HG02759 (cell line): ENCODE measurements at regions not wholly inside any gene's neighbourhood (a gene's known extent, or its start where the extent isn't known, plus 50 kb on each side); places are given as distances from the start of the nearest gene placed in this dataset.

Experiments
- ATAC-seq: cut with Tn5 transposase; IDR thresholded peaks from one replicate; pipeline ENCODE4 v1.9.1; 2021; ENCODE audit warnings: mild to moderate bottlenecking, moderate library complexity; ENCODE audit not compliant: unreplicated experiment

DNA sequence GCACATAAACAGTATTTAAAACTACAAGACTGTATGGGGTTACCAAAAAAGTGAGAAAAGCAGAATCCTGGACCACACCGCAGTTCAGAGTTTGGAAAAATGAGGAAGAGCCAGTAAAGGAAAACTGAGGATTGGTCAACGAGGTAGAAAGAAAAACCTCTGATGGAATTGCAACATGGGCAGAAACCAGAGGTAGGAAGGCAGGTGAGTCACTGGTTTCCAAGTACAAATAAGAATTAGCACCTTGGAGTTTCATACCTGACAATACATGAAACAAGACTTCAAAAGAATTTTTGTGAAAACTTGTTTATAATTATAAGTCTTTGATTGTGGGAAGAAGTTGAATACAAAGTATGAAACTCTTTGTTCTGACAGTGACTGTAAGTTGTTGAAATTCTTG is 533.7 kb upstream of the DAB1 start:
- no peak for ATAC-seq

GRCh38 chr1:57951390-57951789 is 527.5 kb upstream of the DAB1 start:
- ATAC-seq = no peak

DNA sequence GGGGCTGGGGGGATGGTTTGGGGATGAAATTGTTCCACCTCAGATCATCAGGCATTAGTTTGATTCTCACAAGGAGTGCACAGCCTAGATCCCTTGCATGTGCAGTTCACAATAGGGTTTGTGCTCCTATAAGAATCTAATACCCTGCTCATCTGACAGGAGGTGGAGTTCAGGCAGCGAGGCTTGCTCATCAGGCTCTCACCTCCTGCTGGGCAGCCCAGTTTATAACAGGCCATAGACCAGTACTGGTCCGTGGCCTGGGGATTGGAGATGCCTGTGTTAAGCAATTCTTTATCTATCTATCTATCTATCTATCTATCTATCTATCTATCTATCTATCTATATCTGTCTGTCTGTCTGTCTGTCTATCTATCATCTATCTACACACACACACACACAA is 525.3 kb upstream of the DAB1 start:
- no peak for ATAC-seq

GRCh38 chr1:57947471-57947870 is 523.6 kb upstream of the DAB1 start:
- ATAC-seq = no peak

GRCh38 chr1:57945045-57945444 is 521.2 kb upstream of the DAB1 start:
- no peak for ATAC-seq

DNA sequence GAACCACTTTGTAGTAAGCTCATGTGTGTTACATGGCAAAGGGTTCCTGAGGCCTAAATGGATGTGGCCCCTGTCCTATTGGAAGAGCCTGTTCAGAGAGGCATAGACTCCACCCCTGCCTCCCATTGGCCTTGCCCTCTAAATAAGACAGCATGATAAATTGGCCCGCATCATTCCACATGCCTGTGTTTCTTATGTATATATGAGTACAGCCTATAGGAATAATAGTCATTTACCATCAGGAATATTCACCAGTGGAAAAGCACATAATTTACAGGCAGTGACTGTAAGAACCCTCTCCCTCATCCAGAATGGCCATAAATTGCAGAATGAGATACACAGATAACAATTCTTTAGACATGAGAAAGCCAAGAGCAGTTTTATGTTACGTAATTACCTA is 519.5 kb upstream of the DAB1 start:
- no peak for ATAC-seq

DNA sequence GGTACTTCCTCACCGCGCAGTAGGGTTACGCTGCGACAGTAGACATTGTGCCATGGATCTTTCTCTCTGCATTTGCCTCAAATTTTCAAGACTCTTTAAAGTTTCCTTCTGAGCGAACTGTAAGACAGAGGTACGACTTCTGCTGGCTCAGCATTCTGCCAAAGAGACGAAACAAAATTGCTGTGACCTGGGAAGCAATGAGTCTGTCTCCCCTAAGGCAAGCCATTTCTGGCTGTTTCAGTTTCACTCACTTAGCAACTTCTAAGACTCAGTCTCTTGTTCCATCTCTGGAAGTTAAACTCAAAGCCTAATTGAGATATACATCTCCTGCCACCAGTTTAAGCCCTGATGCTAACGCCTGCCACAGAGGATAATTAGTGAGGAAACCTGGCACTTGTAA is 510.9 kb upstream of the DAB1 start:
- ATAC-seq = no peak

DNA sequence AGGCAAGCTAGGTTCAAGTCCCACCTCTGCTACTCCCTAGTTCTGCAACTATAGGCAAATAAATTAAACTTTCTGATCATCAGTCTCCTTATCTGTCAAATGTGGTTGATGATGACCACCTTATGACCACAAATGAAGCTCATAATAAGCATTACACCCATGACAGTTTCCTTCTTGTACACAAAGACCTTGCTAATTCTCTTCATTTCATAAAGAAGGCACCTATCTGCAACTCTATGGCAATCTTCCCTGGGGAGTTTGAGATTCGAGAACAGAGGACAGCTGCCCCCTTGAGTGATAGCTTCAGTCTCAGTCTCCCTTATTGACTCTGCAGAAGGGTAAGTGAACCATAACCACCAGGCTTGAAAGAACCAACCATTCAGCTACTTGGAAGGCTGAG is 503.1 kb upstream of the DAB1 start:
- no peak for ATAC-seq

DNA sequence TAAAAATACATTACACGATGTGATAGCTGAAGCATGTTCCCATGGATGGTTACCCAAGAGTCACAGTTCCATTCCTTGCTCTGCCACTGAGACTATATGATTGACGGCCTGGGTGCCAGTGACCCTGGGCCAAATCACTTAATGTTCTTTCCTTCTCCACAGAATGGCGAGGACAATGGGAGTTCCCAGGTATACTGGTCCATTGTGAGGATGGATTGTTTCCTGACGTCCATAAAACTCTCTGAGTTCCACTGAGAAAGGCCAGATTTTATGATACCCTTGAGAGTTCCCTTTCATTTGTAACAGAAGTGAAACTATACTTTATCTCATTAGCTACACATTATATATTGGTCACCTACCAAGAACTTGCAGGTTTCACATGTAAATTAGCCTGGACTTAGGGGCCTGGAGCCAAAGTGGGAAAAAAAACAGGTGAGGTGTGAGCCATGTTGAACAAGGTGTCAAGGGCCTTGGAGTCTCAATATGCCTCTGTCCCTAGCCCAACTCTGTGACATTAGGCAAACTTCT is 502.2 kb upstream of the DAB1 start:
- no peak for ATAC-seq

- ATAC-seq = no peak
These were observed 501.4 kb upstream of the DAB1 start for GRCh38 chr1:57925226-57925625.

GRCh38 chr1:57922130-57922529 is 498.3 kb upstream of the DAB1 start:
- ATAC-seq = no peak

- ATAC-seq = no peak
These were observed 492.2 kb upstream of the DAB1 start for GRCh38 chr1:57916041-57916440.

- no peak for ATAC-seq
These were observed 487.6 kb upstream of the DAB1 start for GRCh38 chr1:57911427-57911826.

- ATAC-seq = no peak
These were observed 486.9 kb upstream of the DAB1 start for GRCh38 chr1:57910782-57911181.

DNA sequence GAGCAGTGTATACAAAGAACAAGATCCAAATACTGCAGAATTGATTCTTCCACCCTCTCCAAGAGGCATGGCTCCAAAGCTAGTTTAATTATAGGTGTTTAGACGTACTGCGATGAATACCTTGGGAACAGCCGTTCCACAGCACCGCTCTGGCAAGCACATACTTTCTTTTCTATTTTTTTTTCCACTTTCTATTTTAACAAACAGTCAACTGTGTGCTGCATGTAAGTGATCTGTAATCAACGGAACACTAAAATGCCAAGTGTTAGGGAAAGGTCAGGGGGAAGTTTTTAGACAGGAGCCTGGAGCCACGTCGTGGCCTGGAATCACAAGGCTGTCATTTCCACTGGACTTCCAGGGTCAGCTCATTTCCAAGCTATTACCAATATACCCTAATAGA is 486.4 kb upstream of the DAB1 start:
- no peak for ATAC-seq

DNA sequence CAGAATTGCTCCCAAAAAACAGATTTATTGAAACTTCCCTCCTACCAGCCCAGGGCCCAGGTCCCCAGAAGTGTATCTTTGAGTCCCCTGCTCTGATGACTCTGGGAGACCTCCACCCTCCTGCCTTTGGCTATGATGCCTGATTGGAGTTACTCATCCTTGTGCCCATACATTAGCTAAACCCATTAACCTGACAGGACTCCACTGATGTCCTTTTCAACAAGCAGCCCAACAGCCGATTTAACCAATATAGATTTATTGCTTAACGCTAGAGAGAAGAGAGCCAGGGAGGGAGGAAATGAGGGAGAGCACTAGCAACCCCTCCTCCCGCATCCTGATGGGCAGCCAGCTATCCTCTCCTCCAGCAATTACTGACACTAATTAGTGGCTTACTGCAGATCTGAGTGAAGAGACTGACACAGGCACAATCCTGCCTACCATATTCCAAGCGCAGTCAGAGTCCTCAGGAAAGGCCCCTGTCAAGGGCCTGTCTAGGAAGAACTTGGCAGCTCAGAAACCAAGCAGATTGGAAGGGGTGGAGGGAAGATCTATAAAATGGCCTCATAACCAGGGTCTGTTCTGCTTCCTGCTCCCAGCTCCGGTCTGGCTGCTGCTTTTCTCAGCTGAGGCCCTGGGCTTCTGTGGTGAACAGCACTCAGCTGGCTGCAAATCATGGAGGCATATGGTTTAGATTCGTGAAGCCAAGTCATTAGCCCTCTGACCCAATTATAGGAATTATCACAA is 484.5 kb upstream of the DAB1 start:
- ATAC-seq = no peak

DNA sequence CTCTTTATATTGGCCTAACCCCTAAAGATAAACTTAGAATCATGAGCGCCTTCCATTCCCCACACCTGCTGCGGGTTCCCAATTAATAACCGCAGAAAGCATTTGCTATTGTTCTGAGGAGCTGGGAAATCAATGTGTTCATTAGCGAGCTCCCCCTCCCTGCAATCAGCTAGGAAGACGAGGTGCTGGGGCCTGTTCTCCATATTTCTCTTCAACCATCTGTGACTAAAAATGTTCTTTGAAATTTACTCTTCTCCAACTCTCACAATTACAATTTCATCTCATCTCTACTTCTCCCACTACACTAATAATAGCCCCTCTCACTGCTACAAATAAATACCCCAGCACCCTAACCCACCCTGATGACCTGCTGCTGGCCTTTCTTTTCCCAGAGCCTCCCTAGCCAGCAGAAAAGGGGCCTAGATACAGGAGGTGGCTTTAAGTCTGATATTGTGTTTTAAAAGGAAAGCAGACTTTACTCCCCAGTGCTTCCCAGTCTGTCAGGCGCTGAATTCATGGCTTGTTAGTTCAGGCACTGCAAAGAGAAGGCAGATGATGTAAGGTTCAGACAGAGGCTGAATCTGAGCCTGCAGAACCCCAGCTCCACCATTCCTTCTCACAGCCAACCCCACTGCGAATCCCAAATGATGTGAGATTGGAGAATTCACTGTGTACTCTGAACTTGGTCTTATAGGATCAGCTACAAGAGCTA is 477.5 kb upstream of the DAB1 start:
- no peak for ATAC-seq

DNA sequence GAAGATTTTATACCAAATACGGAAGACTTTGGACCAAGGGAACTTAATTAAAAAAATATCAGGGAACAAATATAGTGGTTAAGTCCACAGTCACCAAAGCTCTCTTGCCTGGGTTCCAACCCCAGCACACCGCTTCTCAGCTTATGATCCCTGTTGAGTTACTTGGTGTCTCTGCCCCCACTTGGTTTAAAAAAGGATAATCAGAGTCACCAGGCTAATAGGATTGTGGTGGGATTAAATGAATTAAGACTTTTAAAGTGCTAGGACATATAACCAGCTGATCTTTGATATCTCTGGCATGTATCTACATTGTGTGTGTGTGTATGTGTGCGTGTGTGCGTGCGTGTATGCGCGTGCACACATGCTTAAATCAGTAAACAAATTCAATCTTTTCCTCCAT is 474.7 kb upstream of the DAB1 start:
- ATAC-seq = no peak

GRCh38 chr1:57897581-57897980 is 473.7 kb upstream of the DAB1 start:
- no peak for ATAC-seq

- ATAC-seq = no peak
These were observed 470.5 kb upstream of the DAB1 start for GRCh38 chr1:57894315-57894714.

GRCh38 chr1:57889676-57890320 is 465.9 kb upstream of the DAB1 start:
- no peak for ATAC-seq

DNA sequence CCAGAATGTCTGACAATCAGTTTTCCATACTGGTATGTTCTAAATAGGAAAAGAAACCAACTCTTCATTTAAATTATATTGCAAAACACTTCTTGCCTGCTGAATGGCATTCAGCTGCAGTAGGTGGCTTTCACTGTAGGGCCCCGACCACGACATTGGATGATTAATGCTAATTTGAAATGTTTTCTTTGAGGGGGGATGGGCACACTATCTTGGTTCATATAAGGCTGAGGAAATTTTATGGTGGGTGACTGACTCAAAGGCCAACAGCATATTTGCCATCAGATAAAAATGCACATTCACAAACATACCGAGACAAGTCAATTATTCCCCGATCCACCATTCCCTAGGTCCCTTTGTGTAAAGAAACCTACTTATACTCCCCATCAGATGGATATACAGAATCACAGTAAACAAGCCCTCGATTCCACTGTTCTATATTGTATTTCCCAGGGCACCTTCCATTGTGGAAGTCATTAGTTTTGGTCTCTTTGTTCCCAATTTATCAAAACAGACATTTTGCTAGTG is 464.2 kb upstream of the DAB1 start:
- no peak for ATAC-seq
